ENCODE measurements at regions not wholly inside any gene's neighbourhood (a gene's known extent, or its start where the extent isn't known, plus 50 kb on each side); places are given as distances from the start of the nearest gene placed in this dataset.
A peak's percentile ranks its signal among the peaks of the same experiment; 100 is the strongest.
"Not testable (repeated sequence)": the region's sequence is repeated elsewhere in the genome, so short reads cannot be mapped to it uniquely, and the experiment has no call there.

DNA sequence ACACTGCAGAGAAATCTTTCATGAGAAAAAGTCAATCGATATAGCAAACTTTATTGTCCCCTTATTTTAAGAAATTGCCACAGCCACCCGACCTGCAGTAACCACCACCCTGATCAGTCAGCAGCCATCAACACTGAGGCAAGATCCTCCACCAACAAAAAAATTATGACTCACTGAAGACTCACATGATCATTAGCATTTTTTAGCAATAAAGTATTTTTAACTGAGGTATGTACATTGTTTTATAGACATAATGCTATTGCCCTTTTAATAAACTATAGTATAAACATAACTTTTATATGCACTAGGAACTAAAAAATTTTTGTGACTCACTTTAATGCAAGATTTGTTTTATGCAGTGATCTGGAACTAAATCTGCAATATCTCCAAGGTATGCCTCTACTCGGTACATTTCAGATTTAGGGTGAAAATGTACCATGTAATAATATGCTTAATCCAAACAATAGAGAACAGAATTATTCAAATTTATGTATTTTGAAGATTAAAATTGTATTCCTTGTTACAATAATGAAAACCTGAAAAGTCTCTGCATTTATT is 79.2 kb upstream of the CEP126 start:
- DNase-seq: no peak

GRCh38 chr11:101830475-101830874 is 84.3 kb upstream of the CEP126 start:
- not testable (repeated sequence) for DNase-seq

GRCh38 chr11:101825531-101825930 is 89.3 kb upstream of the CEP126 start:
- DNase-seq: no peak

GRCh38 chr11:101817581-101817980 is 97.2 kb upstream of the CEP126 start:
- no peak for DNase-seq

- no peak for DNase-seq
Measured at GRCh38 chr11:101816613-101817012, 98.2 kb upstream of the CEP126 start.

GRCh38 chr11:101812546-101812945 is 102.3 kb upstream of the CEP126 start:
- DNase-seq: no peak

- no peak for DNase-seq
Measured at GRCh38 chr11:101810546-101810945, 104.3 kb upstream of the CEP126 start.

- no peak for DNase-seq
Measured at GRCh38 chr11:101807531-101807930, 107.3 kb upstream of the CEP126 start.

- no peak for DNase-seq
Measured at GRCh38 chr11:101803651-101804050, 111.2 kb upstream of the CEP126 start.

DNA sequence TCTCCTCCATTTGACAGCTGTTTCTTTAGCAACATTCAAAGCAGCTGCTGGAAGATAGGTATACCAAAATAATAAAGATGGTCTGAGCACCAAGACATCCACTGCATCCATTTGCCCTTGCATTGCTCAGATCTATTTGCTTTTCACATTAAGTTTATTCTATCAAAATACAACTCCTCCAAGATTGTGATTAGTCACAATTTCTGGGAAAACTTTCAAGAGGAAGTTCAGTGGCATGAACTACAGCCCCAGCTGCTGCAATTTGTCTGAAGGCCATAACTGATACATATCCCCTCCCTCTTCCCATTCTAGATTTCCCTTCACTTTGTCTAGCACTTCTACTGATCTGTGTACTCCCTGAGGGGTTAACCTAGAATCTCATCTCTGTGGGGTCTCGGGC is 117.5 kb upstream of the CEP126 start:
- DNase-seq: no peak

- no peak for DNase-seq
Measured at GRCh38 chr11:101792814-101793213, 122.0 kb upstream of the CEP126 start.

DNA sequence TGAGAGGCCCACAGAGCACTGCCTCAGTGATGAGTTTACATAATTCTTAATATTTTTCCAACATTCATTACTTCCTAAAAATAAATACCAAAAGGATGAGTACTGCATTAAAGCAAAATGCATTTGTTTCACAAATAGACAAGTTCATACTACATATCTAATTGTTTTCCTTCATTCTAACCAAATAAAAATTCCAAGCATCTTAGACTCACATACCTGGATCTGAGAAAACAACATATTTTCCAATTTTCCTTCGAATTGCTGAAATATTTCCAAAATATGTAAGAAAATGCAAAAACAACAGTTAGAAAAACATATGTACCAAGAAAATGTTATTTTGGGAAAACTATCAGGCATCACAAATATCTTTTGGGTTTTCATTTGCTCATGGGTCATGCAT is 127.9 kb upstream of the CEP126 start:
- DNase-seq: no peak

DNA sequence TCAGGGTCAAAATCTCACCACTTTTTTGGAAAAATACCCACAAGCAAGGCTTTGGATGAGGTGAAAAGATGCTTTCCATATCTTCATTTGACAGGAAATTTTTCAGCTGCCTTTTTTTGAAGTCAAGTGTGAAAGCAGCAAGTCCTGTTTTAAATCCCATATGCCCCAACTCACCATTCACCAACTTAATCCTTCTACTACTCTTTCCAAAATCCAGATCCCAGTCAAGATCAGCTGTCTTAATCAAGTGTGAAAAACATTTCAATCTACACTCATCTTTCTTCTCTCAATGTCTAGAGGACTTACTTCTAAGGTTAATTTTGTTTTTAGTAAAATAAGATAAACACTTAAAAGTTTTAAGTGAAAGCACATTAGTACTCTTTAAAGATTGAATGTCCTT is 128.4 kb upstream of the CEP126 start:
- no peak for DNase-seq

DNA sequence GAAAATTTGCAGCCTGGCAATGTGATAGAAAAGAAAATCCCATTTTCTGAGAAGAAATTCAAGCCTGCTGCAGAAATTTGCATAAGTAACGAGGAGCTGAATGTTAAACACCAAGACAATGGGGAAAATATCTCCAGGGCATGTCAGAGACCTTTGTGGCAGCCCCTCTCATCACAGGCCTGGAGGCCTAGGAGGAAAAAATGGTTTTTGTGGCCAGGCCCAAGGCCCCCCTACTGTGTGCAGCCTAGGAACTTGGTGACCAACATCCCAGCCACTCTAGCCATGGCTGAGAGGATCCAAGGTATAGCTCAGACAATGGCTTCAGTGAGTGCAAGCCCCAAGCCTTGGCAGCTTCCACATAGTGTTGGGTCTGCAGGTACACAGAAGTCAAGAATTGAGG is 135.6 kb upstream of the CEP126 start:
- DNase-seq: not testable (repeated sequence)

GRCh38 chr11:101777476-101777875 is 137.3 kb upstream of the CEP126 start:
- DNase-seq: no peak

DNA sequence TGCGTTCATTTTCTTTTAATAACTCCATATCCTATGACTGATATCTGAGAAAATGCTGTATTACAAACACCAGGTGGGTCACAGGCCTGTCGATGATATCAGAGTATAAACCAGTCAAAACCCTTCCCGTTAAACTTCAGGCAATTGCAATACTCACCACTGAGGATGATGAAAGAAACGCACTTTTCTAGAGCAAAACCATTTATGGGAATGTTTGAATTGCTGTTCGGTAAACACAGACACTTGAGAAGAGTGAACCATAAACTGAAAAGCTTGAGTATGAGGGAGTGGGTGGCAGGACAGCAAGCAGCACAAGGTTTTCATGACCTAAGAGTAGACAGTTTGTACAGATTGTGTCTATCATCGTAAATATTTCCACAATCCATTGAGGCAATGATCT is 139.8 kb upstream of the CEP126 start:
- no peak for DNase-seq

GRCh38 chr11:101770648-101771047 is 144.2 kb upstream of the CEP126 start:
- no peak for DNase-seq

DNA sequence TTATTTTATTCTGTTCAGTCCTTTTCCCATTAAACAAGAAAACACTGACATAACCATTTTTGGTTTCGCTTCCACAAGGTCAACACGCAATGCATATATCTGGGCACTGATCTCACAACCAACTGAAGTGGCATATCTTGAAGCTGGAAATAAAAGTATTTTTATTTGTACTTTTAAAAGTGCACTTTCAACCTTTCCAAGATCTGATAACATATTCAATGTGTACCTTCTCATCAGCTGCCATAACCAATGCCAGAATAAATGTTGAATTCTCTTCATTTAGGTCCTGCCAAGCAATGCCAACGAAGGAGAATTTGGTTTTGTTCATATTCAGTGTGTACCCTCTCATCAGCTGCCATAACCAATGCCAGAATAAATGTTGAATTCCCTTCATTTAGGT is 148.9 kb upstream of the CEP126 start:
- DNase-seq: no peak

GRCh38 chr11:101759771-101760450 is 154.9 kb upstream of the CEP126 start:
- no peak for DNase-seq

DNA sequence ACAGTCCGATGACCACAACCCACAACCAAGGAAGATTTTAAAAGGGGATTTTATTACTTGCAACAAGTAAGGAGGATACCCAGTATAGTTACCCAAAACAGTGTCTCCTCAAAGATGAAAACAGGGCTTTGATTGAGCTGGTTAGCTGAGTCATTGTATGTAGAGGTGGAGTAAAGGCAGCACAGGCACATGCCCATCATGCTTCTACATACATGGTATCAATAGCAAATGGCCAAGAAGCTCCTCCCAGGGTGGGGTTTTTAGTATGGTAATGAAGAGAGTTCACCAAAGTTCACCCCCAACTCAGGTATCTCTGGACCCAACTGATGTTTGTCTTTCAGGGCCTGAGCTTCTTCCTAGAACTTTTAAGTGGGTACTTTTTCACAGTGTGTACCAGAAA is 157.1 kb upstream of the CEP126 start:
- no peak for DNase-seq

- no peak for DNase-seq
Measured at GRCh38 chr11:101748572-101749344, 165.0 kb upstream of the TRPC6 start.

DNA sequence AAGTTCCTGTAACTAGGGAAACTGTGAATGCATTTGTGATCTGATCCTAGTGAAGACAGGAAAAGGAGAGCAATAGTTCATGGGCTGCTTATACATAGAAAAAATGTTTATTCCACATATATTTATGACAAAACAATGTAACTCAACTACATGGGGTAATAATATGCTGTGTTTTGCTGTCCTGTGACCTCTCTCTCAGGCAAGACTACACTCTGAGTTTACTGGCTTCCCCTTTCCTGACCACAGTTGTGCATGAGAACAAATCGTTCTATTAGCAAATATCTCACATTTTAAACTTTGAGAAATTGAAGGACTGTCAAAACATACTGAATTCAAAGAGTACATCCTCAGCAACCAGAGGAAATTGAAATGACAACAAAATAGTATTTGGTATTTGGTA is 161.9 kb upstream of the TRPC6 start:
- no peak for DNase-seq

DNA sequence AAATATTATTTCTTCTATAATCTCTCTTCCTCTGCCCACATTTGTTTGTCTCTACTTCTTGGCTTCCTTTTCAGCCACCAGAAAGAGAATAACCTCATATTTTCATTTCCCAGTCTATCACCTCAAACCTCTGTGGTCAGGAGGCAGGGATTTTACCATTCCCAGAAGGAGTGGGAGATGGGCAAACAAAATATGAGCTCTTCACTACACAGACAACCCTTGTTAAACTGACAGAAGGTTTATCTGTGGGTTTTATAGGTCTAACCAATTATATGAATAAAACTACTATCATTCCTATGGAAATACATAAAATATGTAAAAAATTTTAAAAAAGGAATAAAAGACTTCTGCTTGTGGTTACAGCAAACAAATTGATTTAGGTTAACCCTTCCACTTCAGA is 160.0 kb upstream of the TRPC6 start:
- DNase-seq: no peak

DNA sequence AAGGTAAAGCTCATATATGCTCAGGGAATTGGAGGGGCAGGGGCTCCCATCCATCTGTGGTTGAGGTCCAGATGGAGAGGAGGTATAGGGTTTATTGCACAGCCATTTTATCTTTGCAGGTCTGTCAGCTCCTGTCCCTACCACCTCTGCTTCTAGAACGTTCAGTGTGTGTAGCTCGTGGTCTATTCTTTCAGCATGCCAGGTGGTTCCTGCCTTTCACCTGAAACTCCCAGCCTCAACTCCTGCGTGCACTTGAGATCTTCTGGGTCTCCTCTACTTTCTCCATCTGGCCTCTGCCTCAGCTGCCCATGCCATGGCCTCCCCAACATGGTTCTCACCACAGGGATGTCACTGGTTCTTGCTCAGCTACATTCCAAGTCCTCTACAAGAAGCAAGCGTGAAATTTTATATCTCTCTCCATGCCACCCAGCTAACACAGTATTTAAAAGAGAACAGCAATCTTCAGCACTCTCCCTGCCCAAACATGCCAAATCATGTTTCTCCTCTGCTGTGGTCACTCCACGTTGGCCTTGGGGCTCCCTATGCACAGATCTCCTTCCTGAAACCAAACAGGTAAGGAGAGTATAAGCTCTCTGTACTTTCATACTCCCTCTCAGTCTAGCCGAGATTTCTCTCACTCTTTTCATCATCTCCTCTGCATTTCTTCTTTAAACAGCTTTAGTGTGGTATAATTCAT is 157.8 kb upstream of the TRPC6 start:
- DNase-seq: peak; percentile 79
